GM19193 (cell line): ENCODE measurements at regions not wholly inside any gene's neighbourhood (a gene's known extent, or its start where the extent isn't known, plus 50 kb on each side); places are given as distances from the start of the nearest gene placed in this dataset.

Experiments
- POLR2A ChIP-seq: IDR thresholded peaks from 4 replicates; pipeline ENCODE4 v1.6.1; 2011; ENCODE audit not compliant: insufficient read depth, insufficient read length; ENCODE audit errors: extremely low read depth

DNA sequence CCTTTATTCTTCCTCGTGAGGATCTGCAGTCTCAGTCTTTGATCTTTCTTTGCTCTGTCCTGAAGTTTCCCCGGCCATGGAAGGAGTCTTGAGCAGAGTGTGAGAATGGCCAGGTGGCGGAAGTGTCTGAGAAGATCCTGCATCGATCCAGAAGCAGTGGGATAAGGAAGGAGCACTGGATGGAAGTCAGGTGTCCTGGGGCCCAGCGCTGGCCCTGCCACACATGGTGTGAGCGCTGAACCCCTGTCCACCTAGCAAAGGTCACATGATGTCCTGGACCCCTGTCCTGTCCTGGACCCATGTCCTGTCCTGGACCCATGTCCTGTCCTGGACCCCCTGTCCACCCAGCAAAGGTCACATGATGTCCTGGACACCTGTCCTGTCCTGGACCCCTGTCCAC, 111.8 kb upstream of the MED13L start:
- no peak for TF ChIP-seq POLR2A

DNA sequence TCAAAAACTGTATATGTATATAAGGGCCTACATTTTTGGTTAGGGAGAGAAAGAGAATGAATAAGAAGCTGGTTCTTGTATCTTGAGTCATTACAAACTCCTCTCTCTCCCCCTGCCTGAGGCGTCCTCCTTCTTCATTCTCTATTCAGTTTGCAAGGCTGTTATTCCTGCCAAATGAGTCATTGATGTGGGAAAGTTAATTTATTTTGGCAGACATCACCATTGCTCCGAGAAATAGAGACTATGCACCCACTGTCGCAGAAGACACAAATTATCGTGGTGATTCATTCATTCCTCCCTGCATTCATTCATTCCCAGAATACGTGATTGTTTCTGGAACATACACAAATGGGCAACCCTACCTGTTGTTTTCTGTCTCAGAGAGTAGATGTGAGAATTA, 112.5 kb upstream of the MED13L start:
- no peak for TF ChIP-seq POLR2A

DNA sequence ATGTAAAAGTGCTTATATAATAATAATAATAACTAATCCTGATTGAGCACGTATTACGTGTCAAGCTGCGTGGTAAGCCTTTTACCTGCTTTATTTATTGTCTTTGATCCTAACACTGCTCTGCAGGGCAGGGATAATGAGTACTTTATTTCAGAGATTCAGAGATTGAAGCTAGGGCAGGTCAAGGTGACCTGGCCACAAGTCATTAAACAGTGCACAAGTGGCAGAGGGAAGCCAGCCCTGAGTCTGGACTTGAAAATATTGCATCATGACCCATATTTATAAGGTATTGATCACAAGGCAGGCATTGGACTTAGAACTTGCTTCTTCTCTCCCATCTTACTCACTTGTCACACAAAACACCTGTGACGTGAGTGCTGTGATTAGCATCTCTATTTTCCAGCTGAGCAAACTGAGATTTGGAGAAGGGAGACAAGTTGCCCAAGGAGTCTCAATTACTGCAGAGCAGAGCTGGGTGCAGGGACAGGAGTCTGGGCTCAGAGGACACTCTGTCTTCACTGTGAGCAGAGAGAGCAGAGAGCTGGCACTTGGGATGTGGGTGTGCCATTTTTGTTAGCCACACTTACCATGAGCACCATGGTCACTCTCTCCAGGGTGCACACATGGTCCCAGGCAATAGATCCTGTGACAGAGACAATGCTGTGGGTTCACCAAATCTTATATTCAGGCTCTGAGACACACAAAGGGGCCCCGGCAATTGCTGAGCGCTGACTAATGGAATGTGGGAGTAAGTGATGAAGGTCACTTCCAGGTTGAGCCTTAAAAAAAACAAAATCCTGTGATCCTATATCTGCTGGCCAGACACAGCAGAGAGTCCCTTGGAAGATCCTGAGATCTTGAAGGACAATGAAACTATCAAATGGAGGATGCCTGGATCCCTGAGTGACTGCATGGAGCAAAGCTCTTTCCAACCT, 113.2 kb upstream of the MED13L start:
- TF ChIP-seq POLR2A = no peak

DNA sequence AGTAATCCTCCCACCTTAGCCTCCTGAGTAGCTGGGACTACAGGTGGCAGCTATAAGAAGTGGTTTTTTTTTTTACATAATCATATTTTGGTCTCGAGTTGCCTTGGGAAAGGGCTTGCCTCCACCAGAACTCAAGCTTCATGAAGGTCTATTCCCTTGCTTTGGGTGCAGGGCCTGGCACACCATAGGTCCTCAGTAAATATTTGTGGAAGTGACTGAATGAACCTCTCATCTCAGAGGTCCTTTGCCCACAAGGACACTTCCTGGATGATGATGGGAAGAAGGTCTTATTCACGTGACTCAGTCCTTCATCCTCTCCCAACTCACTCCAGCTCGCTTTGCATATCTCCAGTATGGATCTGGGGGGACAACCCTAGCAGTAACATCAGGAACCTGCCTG, 114.0 kb upstream of the MED13L start:
- no peak for TF ChIP-seq POLR2A

DNA sequence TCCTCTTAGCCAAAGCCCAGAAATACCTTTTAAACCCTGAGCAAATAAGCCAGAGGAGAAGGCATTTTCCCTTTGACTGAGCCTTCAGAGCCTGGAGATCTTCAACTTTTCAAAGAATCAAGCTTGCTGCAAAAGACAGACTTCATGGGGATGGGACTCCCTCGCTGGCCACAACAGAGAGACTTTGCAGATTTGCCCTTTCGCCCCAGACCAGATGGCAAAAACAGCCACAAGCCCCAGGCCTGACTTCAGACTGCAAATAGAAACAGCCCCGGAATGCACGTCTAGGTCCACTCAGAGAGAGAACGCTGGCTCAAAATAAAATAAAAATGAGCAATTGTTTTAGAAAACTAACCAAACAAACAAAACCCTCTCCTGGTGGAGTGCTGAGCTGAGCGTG, 114.6 kb upstream of the MED13L start:
- TF ChIP-seq POLR2A = no peak

DNA sequence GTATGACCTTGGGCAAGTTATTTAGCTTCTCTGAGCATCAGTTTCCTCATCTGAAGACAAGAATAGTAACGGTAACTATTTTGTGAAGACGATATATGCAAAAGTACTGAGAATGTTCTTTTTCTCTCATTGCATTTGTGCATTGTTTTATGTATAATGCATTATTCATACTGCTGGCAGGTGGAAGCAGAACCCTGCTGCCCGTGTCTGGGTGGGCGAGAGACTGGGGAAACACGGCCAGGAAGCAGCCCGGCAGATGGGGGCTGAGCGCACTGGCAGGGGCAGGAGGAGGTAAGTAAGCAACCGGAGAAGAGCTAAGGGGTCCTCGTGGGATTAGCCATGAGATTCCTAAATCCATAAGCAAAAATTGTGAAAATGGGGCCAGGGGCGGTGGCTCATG, 115.8 kb upstream of the MED13L start:
- no peak for TF ChIP-seq POLR2A

DNA sequence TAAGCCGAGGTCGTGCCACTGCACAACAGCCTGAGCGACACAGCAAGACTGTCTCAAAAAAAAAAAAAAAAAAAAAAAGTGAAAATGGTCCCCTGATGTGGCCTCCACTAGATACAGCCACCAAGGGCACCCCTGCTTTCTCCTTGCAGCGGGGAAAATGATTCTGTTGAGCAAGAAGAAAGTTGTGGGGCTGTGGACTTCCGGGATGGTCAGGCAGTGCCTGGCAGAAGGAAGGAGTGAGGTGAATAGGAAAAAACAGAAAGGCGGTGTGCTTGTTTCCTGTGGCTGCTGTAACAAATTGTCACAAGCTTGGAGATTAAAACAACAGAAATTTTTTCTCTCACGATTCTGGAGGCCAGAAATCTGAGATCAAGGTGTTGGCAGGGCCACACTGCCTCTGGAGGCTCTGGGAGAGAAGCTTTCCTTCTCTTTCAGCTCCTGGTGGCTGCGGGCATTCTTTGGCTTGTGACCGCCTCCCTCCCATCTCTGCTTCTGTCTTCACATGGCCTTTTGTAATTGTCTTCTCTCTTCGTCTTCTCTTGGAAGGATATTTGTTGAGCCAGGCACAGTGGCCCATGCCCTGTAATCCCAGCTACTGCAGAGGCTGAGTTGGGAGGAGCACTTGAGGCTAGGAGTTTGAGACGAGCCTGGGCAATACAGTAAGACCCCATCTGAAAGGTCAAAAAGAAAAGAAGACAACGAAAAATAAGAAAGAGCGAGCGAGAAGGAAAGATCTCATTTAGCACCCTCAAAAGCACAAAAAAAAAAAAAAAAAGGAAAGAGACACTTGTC, 116.6 kb upstream of the MED13L start:
- TF ChIP-seq POLR2A = no peak

DNA sequence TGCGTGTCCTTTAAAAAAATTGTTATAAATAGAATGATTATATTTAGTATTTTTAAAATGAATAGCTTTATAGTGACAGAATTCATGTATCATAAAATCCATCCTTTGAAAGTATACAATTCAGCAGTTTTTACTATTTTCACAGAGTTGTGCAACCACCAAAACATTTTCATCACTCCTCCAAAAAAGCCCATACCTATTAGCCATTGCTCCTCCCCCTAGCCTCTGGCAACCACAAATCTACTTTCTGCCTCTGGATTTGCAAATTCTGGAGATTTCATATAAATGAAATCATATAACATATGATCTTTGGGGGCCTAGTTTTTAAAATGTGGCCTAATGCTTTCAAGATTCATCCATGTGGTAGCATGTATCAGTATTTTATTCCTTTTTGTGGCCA, 117.9 kb upstream of the MED13L start:
- no peak for TF ChIP-seq POLR2A

DNA sequence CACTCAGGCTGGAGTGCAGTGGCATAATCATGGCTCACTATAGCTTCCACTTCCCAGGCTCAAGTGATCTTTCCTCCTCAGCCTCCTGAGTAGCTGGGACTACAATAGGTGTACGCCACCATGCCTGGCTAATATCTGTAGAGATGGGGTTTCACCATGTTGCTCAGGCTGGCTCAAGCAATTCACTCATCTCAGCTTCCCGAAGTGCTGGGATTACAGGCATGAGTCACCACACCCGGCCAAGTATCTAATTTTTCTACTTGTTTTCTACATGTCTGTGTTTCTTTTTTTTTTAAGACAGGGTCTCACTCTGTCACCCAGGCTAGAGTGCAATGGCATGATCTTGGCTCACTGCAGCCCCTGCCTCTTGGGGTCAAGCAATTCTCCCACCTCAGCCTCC, 119.7 kb upstream of the MED13L start:
- TF ChIP-seq POLR2A = no peak

DNA sequence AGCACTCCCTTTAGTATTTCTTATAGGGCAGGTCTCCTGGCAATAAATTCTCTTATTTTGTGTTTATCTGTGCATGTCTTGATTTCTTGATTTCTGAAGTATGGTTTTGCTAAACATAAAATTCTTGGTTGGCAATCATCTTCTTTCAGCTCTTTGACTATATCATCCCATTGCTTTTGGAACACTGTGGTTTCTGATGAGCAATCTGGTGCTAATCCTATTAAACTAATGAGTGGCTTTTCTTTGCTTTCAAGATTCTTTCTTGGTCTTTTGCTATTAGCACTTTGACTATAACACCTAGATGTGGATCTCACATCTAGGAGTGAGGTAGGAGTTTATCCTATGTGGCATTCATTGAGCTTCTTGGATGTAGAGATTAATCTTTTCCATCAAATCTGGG, 120.7 kb upstream of the MED13L start:
- no peak for TF ChIP-seq POLR2A

DNA sequence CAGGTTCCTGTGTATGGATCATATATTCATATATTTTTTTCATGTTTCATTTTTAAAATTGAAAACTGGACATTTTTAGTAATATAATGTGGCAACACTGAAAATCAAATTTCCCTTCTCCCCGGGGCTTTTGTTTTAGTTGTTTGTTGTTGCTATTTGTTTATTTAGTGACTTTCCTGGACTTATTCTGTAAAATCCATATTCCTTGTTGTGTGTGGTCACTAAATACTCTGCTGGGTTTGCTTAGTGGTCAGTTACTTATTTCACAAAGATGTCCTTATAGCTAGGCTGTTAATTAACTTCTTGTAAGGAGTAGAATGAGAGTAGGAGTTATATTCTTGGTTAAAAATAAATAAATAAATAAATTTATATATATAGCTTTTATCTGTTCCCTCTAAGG, 121.6 kb upstream of the MED13L start:
- TF ChIP-seq POLR2A = no peak

DNA sequence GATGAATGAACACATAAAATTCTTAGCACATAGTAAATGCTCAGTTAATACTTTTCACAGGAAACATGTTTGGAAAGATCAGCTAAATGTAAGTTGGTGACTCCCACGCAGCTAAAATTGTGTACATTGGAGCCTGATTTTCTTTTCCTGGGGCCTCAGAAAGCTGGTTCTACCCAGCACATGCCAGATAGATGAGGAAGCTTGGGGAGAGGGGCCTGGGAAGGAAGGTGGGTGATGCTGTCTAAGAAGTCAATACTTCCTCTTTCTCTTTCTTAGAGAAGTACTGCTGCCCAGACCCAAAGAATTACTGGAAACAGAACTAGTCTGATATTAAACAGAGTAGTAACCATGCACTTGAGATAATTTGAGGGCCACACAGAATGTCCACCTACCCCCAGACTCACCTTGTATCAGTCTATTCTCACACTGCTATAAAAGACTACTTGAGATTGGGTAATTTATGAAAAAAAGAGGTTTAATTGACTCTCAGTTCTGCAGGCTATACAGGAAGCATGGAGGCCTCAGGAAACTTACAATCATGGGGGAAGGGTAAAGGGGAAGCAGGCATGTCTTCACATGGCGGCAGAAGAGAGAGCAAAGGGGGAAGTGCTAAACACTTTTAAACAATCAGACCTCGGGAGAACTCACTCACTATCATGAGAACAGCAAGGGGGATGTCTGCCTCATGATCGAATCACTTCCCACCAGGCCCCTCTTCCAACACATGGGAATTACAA, 123.3 kb upstream of the MED13L start:
- TF ChIP-seq POLR2A = no peak

DNA sequence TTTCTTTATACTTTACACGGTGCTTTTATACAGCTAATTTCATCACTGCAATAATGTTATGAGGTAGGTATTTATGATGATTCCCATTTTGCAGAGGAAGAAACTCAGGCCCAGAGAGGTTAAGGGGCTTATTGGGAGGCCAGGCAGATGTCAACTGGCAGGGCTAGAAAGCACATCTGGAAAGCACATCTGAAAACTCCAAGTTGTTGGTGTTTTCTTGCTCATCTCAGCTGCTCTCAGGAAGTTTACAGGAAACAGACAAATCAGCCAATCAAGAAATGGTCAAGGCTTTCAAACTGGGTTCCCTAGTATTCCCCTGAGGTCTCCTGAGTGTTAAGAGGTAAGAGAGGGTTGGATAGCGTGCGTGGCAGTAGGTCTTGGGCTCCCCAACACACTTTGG, 124.1 kb upstream of the MED13L start:
- TF ChIP-seq POLR2A = no peak

DNA sequence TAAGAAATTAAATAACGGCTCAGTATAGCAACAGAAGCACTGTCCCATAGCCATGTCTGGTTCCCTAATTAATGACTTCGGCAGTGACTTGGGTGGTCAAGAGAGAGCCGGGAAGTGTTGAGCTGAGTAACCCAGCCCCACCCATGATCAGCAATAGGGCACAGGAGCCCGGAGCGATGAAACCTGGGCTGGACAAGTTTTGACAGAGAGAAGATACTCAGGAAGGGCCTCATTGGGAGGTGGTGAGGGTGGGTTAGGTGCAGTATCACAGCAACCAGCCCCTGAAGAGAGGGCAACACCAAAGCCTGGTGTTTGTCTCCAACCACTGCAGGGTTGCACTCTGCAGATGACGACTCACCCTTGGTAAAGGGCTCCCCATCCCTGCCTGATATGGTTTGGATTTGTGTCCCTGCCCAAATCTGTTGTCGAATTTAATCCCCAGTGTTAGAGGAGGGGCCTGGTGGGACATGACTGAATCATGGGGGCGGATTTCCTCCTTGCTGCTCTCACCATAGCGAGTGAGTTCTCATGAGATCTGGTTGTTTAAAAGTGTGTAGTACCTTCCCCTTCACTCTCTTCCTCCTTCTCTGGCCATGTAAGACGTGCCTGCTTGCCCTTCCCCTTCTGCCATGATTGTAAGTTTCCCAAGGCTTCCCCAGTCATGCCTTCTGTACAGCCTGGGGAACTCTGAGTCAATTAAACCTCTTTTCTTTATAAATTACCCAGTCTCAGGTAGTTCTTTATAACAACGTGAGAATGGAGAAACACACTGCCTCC, 124.9 kb upstream of the MED13L start:
- TF ChIP-seq POLR2A = no peak
